SK-N-SH treated with all-trans-retinoic acid at 6 μM for 48 hours (cell line): ENCODE measurements at regions not wholly inside any gene's neighbourhood (a gene's known extent, or its start where the extent isn't known, plus 50 kb on each side); places are given as distances from the start of the nearest gene placed in this dataset.

Experiments
- CREB5 ChIP-seq: fragments of 250-450 bp; sonication (Bioruptor Pico); IDR thresholded peaks from 2 replicates; pipeline ENCODE4 v1.5.1; 2020; ENCODE audit warnings: low read depth, mild to moderate bottlenecking, moderate library complexity
- CSDC2 ChIP-seq: fragments of 250-450 bp; sonication (Bioruptor Pico); IDR thresholded peaks from 2 replicates; pipeline ENCODE4 v1.5.0; 2020; ENCODE audit warnings: mild to moderate bottlenecking, moderate library complexity
- PATZ1 ChIP-seq: fragments of 250-450 bp; sonication (Bioruptor Pico); IDR thresholded peaks from 2 replicates; pipeline ENCODE4 v1.8.0; 2020; ENCODE audit warnings: mild to moderate bottlenecking, moderate library complexity, borderline replicate concordance
- ZFP30 ChIP-seq: fragments of 450-650 bp; formaldehyde crosslinking; IDR thresholded peaks from 2 replicates; pipeline ENCODE4 v1.5.0; 2022; ENCODE audit warnings: mild to moderate bottlenecking, moderate library complexity

- TF ChIP-seq ZFP30 (CRISPR knock-in tag) (no peak), PATZ1 (CRISPR knock-in tag) (no peak), CREB5 (no peak), CSDC2 (CRISPR knock-in tag) (no peak)
Measured at GRCh38 chr3:27590437-27591298, 106.5 kb upstream of the SLC4A7 start.
